Esophagus muscularis mucosa (tissue), 4 donors: ENCODE measurements at regions not wholly inside any gene's neighbourhood (a gene's known extent, or its start where the extent isn't known, plus 50 kb on each side); places are given as distances from the start of the nearest gene placed in this dataset.

Source experiments
- DNase-seq: peaks from one replicate; pipeline ENCODE4 v3.0.0-alpha.2; 2017; ENCODE audit errors: extremely low spot score
- H3K27ac ChIP-seq, 4 donors: fragments of 200-600 bp; sonication (generic); replicated peaks in 1 of 4; 1 replicate in 3 of 4; 2 replicates in 1 of 4; pipeline ENCODE4 v1.5.1; 2016 to 2019; ENCODE audit warnings: mild to moderate bottlenecking in 1 of 4
- H3K27me3 ChIP-seq, 4 donors: fragments of 200-600 bp; sonication (generic); one replicate each; pipeline versions ENCODE4 v1.5.1 to v1.6.0; 2016 to 2019
- H3K36me3 ChIP-seq, 4 donors: fragments of 200-600 bp; sonication (generic); one replicate each; pipeline ENCODE4 v1.5.1; 2016 to 2019
- H3K4me1 ChIP-seq, 4 donors: fragments of 200-600 bp; sonication (generic); one replicate each; pipeline ENCODE4 v1.5.1; 2016 to 2019
- H3K4me3 ChIP-seq, 4 donors: fragments of 200-600 bp; sonication (generic); 1 replicate in 2 of 4; 2 replicates in 2 of 4; pipeline ENCODE4 v1.5.1; 2016 to 2019; ENCODE audit warnings: mild to moderate bottlenecking in 4 of 4, moderate library complexity in 1 of 4
- H3K9me3 ChIP-seq, 4 donors: fragments of 200-600 bp; sonication (generic); 1 replicate in 3 of 4; 2 replicates in 1 of 4; pipeline ENCODE4 v1.5.1; 2016 to 2019
- CTCF ChIP-seq, 3 experiments: fragments of 200-600 bp in 2 of 3; fragments of 450-650 bp in 1 of 3; sonication (generic) in 2 of 3; IDR thresholded peaks; one replicate each; pipeline ENCODE4 v1.5.1; 2017 to 2019; ENCODE audit warnings: antibody characterized with exemption in 3 of 3, mild to moderate bottlenecking in 2 of 3, moderate library complexity in 1 of 3
- EP300 ChIP-seq: sonication (generic); formaldehyde crosslinking; IDR thresholded peaks from one replicate; pipeline ENCODE4 v1.6.1; 2017; ENCODE audit warnings: antibody characterized with exemption
- POLR2A ChIP-seq: fragments of 450-650 bp; IDR thresholded peaks from one replicate; pipeline ENCODE4 v1.6.1; 2017; ENCODE audit warnings: antibody characterized with exemption, moderate library complexity, mild to moderate bottlenecking, low read depth
- POLR2AphosphoS5 ChIP-seq, 2 donors: sonication (generic); formaldehyde crosslinking; IDR thresholded peaks; one replicate each; pipeline ENCODE4 v1.6.1; 2017; ENCODE audit warnings: antibody characterized with exemption in 2 of 2
- WGBS: methylation state at CpG from one replicate; pipeline ENCODE4 v1.1.5; 2018; 5-methylcytosine and 5-hydroxymethylcytosine counted together
- intact Hi-C: fragments of 100-400 bp; cut with DNase I; formaldehyde crosslinking; loops from one replicate; pipeline ENCODE4 v1.15.1; 2023

- TF ChIP-seq EP300, result no peak
- TF ChIP-seq CTCF (IDR thresholded peaks at IDR 0.05), result no peak
- no peak for TF ChIP-seq POLR2AphosphoS5 (IDR thresholded peaks at IDR 0.05)
- TF ChIP-seq POLR2A, result no peak
- 83% methylated on average over 2 of the region's 2 CpGs for WGBS
- H3K4me3 ChIP-seq, result no peak overlapping the region
- no peaks in the 10 kb centered on the region for H3K27me3 ChIP-seq
- no peaks in the 10 kb centered on the region for H3K36me3 ChIP-seq
- no peaks in the 10 kb centered on the region for H3K4me1 ChIP-seq
- intact Hi-C loops, result no loop called here
- no peak for DNase-seq
- H3K27ac ChIP-seq, result no peak overlapping the region
- no peaks in the 10 kb centered on the region for H3K9me3 ChIP-seq
Measured at GRCh38 chr9:116072046-116072445, 81.5 kb upstream of the PAPPA start.

- TF ChIP-seq CTCF (IDR thresholded peaks at IDR 0.05) (no peak), POLR2A (no peak), EP300 (no peak), POLR2AphosphoS5 (IDR thresholded peaks at IDR 0.05) (no peak)
- WGBS, result 60% methylated on average over 2 of the region's 2 CpGs
- H3K4me3 ChIP-seq, result no peak overlapping the region
- no peaks in the 10 kb centered on the region for H3K9me3 ChIP-seq
- intact Hi-C loops, result no loop called here
- no peaks in the 10 kb centered on the region for H3K4me1 ChIP-seq
- H3K27me3 ChIP-seq, result no peaks in the 10 kb centered on the region
- no peak overlapping the region for H3K27ac ChIP-seq
- no peaks in the 10 kb centered on the region for H3K36me3 ChIP-seq
- DNase-seq, result no peak
Measured at GRCh38 chr9:116073826-116074225, 79.8 kb upstream of the PAPPA start.

- H3K9me3 ChIP-seq, result no peaks in the 10 kb centered on the region
- H3K27ac ChIP-seq, result no peak overlapping the region
- no peak for DNase-seq
- no peaks in the 10 kb centered on the region for H3K27me3 ChIP-seq
- intact Hi-C loops, result no loop called here
- H3K4me3 ChIP-seq, result no peak overlapping the region
- H3K4me1 ChIP-seq, result no peaks in the 10 kb centered on the region
- TF ChIP-seq POLR2A (no peak), POLR2AphosphoS5 (IDR thresholded peaks at IDR 0.05) (no peak), EP300 (no peak), CTCF (IDR thresholded peaks at IDR 0.05) (no peak)
- H3K36me3 ChIP-seq, result no peaks in the 10 kb centered on the region
Measured at GRCh38 chr9:116074658-116075057, 78.9 kb upstream of the PAPPA start.

GRCh38 chr9:116075191-116075590 lies 78.4 kb upstream of the PAPPA start:
- DNase-seq, result no peak
- 90% methylated on average over 5 of the region's 5 CpGs for WGBS

More at GRCh38 chr9:116075191-116075590, 78.4 kb upstream of the PAPPA start:
- Histone ChIP-seq H3K4me3 (no peak overlapping the region), H3K36me3 (no peaks in the 10 kb centered on the region), H3K27ac (no peak overlapping the region), H3K4me1 (no peaks in the 10 kb centered on the region), H3K9me3 (no peaks in the 10 kb centered on the region), H3K27me3 (no peaks in the 10 kb centered on the region)
- TF ChIP-seq POLR2AphosphoS5 (IDR thresholded peaks at IDR 0.05) (no peak), CTCF (IDR thresholded peaks at IDR 0.05) (no peak), EP300 (no peak), POLR2A (no peak)
- intact Hi-C loops, result no loop called here
